K562 (cell line): ENCODE measurements at regions not wholly inside any gene's neighbourhood (a gene's known extent, or its start where the extent isn't known, plus 50 kb on each side); places are given as distances from the start of the nearest gene placed in this dataset.

Experiments
- ATAC-seq: fragments of 200-7000 bp; cut with Tn5 transposase; 3 replicates; pipeline ENCODE4 v1.9.1; 2020; ENCODE audit warnings: moderate library complexity
- BruUV-seq: library from RNA; stranded (reverse); fragments of 400-500 nt; replicated peaks from 2 replicates; lab custom pipeline; 2021; lab: Mats Ljungman, UMichigan
- CTCF ChIA-PET: fragments of 300-600 bp; formaldehyde crosslinking; extraction: SDS; loops from one replicate; lab custom pipeline; 2021; ENCODE audit warnings: low intra/inter-chr PET ratio; lab: Yijun Ruan, JAX
- POLR2A ChIA-PET: fragments of 300-600, 350-650 bp; sonication (Branson Sonifier 250); formaldehyde crosslinking; extraction: SDS; loops from one replicate; lab custom pipeline; 2021; ENCODE audit warnings: antibody characterized with exemption, inconsistent platforms; lab: Yijun Ruan, JAX
- DNase-seq, 4 experiments: peaks; one replicate each; pipeline versions ENCODE4 v3.0.0 to v3.0.0-alpha.2; 2011 to 2018; ENCODE audit warnings: low spot score in 3 of 4, mixed read lengths in 3 of 4; ENCODE audit errors: extremely low read depth in 1 of 4
- FAIRE-seq: peaks from 2 replicates; lab custom pipeline; 2011; peaks lifted over from hg19 to GRCh38; lab: Jason Lieb, UNC
- H2AFZ ChIP-seq: 2 replicates; pipeline ENCODE4 v1.6.0; 2011; ENCODE audit warnings: low read depth, low read length, control low read depth, inconsistent platforms
- H3K27ac ChIP-seq: fragments of 200-600 bp; 3 replicates; pipeline ENCODE4 v1.8.0; 2011; ENCODE audit warnings: low read depth, mild to moderate bottlenecking, control low read depth, inconsistent platforms, low read length, moderate library complexity, mixed read lengths; ENCODE audit errors: extremely low read depth
- H3K27me3 ChIP-seq, 2 experiments: fragments of 300-600 bp in 1 of 2; 2 replicates in 1 of 2; 3 replicates in 1 of 2; pipeline versions ENCODE4 v1.6.0 to v1.8.0; 2011; ENCODE audit warnings: inconsistent platforms in 2 of 2, low read length in 2 of 2, mild to moderate bottlenecking in 1 of 2, mixed read lengths in 1 of 2, moderate library complexity in 1 of 2; ENCODE audit not compliant: control insufficient read depth in 2 of 2, insufficient read depth in 2 of 2
- H3K36me3 ChIP-seq: fragments of 300-600 bp; 3 replicates; pipeline ENCODE4 v1.8.0; 2011; ENCODE audit warnings: mild to moderate bottlenecking, low read length, inconsistent platforms; ENCODE audit not compliant: control insufficient read depth, insufficient read depth
- H3K4me1 ChIP-seq, 2 experiments: fragments of 200-600 bp in 1 of 2; replicated peaks in 1 of 2; 2 replicates in 1 of 2; 3 replicates in 1 of 2; pipeline versions ENCODE4 v1.5.1 to v1.8.0; 2011; ENCODE audit warnings: inconsistent platforms in 2 of 2, low read length in 2 of 2, mild to moderate bottlenecking in 1 of 2, mixed read lengths in 1 of 2, moderate library complexity in 1 of 2; ENCODE audit not compliant: control insufficient read depth in 2 of 2, insufficient read depth in 2 of 2
- H3K4me2 ChIP-seq: 2 replicates; pipeline ENCODE4 v1.6.1; 2011; ENCODE audit warnings: low read length, control low read depth, inconsistent platforms, mixed read lengths; ENCODE audit not compliant: insufficient read depth
- H3K4me3 ChIP-seq: fragments of 200-600 bp; sonication (generic), shearing (Covaris generic); 2 replicates; pipeline ENCODE4 v1.5.1; 2016; ENCODE audit warnings: control low read depth, inconsistent platforms
- H3K79me2 ChIP-seq: fragments of 200-600 bp; 3 replicates; pipeline ENCODE4 v1.8.0; 2011; ENCODE audit warnings: low read length, inconsistent platforms; ENCODE audit not compliant: control insufficient read depth, insufficient read depth
- H3K9ac ChIP-seq, 2 experiments: 2 replicates each; pipeline versions ENCODE4 v1.6.0 to v1.6.1; 2011; ENCODE audit warnings: low read depth in 2 of 2, low read length in 2 of 2, control low read depth in 1 of 2, inconsistent platforms in 1 of 2, mild to moderate bottlenecking in 1 of 2, mixed read lengths in 1 of 2; ENCODE audit not compliant: insufficient read depth in 1 of 2
- H3K9me1 ChIP-seq: one replicate; pipeline ENCODE4 v1.6.0; 2011; ENCODE audit warnings: inconsistent platforms, mild to moderate bottlenecking, low read length, moderate library complexity; ENCODE audit not compliant: control insufficient read depth, insufficient read depth
- H3K9me3 ChIP-seq: replicated peaks from 2 replicates; pipeline ENCODE4 v1.5.1; 2011; ENCODE audit warnings: low read depth, low read length, inconsistent platforms; ENCODE audit not compliant: control insufficient read depth, insufficient read depth
- H4K20me1 ChIP-seq: replicated peaks from 2 replicates; pipeline ENCODE4 v1.6.1; 2011; ENCODE audit warnings: low read length, inconsistent platforms, mixed read lengths; ENCODE audit not compliant: control insufficient read depth, insufficient read depth
- ATF7 ChIP-seq: fragments of 450-650 bp; IDR thresholded peaks from 2 replicates; pipeline ENCODE4 v1.7.1; 2014; ENCODE audit warnings: mild to moderate bottlenecking, moderate library complexity
- BACH1 ChIP-seq: fragments of 200-800 bp; sonication (Bioruptor generic); IDR thresholded peaks from 2 replicates; pipeline ENCODE4 v1.6.1; 2016; ENCODE audit warnings: missing genetic modification characterization, missing compliant biosample characterization
- HDAC3 ChIP-seq: fragments of 450-650 bp; IDR thresholded peaks from 2 replicates; pipeline ENCODE4 v1.6.1; 2018; ENCODE audit warnings: borderline replicate concordance, mild to moderate bottlenecking, moderate library complexity; ENCODE audit not compliant: partially characterized antibody
- KAT7 ChIP-seq: sonication (generic); formaldehyde crosslinking; IDR thresholded peaks from 2 replicates; pipeline ENCODE4 v1.8.0; 2022; ENCODE audit warnings: missing genetic modification reagents, mild to moderate bottlenecking, borderline replicate concordance
- MAX ChIP-seq: sonication (generic); formaldehyde crosslinking; IDR thresholded peaks from 2 replicates; pipeline ENCODE4 v1.9.0; 2022; ENCODE audit warnings: mild to moderate bottlenecking, missing genetic modification reagents
- PRDM10 ChIP-seq: fragments of 450-650 bp; IDR thresholded peaks from 2 replicates; pipeline ENCODE4 v1.6.1; 2018; ENCODE audit not compliant: partially characterized antibody
- ZFP1 ChIP-seq: fragments of 450-650 bp; formaldehyde crosslinking; IDR thresholded peaks from 2 replicates; pipeline ENCODE4 v1.4.0; 2020; ENCODE audit warnings: mild to moderate bottlenecking, mixed read lengths
- ZNF224 ChIP-seq: sonication (generic); formaldehyde crosslinking; IDR thresholded peaks from 2 replicates; pipeline ENCODE4 v1.8.0; 2022; ENCODE audit warnings: mild to moderate bottlenecking, missing genetic modification reagents
- ZNF668 ChIP-seq: fragments of 250-450 bp; sonication (Bioruptor Pico); IDR thresholded peaks from 2 replicates; pipeline ENCODE4 v1.8.0; 2022; ENCODE audit warnings: mild to moderate bottlenecking, inconsistent platforms
- ZNF75A ChIP-seq: fragments of 450-650 bp; formaldehyde crosslinking; IDR thresholded peaks from 2 replicates; pipeline ENCODE4 v1.4.0; 2020; ENCODE audit warnings: mild to moderate bottlenecking
- WGBS: fragments of 100-300 bp; shearing (Covaris generic); methylation state at CpG from one replicate; pipeline ENCODE4 v1.1.6; 2016; ENCODE audit warnings: low coverage, mixed read lengths; ENCODE audit not compliant: insufficient coverage; ENCODE audit errors: missing lambda C conversion rate; 5-methylcytosine and 5-hydroxymethylcytosine counted together
- in situ Hi-C: fragments of 300-500 bp; cut with MboI; formaldehyde crosslinking; loops from 4 replicates; pipeline ENCODE4 v1.15.0; 2018; ENCODE audit warnings: inconsistent platforms, mixed read lengths
- intact Hi-C: fragments of 100-400 bp; cut with micrococcal nuclease; formaldehyde crosslinking; loops from 2 replicates; pipeline ENCODE4 v1.14.2; 2022

DNA sequence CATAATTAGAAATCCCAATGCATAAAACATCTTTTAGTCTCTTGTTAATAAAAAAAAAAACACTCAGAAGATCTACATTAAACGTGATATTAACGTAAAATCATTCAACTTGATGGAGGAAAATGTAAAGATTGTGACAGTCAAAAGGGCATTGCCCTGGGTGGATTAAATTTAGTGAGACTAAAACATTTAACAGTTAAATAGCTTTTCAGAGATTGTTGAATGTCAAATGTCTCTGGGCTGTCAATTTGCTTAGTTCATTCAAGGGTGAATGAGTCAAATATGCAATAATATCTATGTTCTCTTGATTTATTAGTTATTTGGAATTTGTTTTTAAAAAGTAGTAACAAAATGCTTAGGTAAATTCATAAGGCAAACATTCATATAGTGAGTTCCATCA is 836.6 kb upstream of the PCDH10 start:
- in situ Hi-C loops (no loop called here), intact Hi-C loops (no loop called here)
- no peak overlapping the region for H3K27ac ChIP-seq
- WGBS, result 0% methylated on average over 2 of the region's 2 CpGs
- H3K4me3 ChIP-seq, result no peak overlapping the region
- ChIA-PET CTCF (no interaction called here), POLR2A (no interaction called here)
- ATAC-seq (no peak), DNase-seq (no peak), FAIRE-seq (no peak)
- TF ChIP-seq ZNF668 (CRISPR knock-in tag) (no peak), ATF7 (no peak), MAX (CRISPR knock-in tag) (no peak), PRDM10 (no peak), ZFP1 (CRISPR knock-in tag) (no peak), KAT7 (CRISPR knock-in tag) (no peak), ZNF224 (CRISPR knock-in tag) (no peak), HDAC3 (no peak), ZNF75A (no peak), BACH1 (tag) (no peak)
- H3K79me2 ChIP-seq, result no peaks in the 10 kb centered on the region
- no peaks in the 10 kb centered on the region for H3K9me3 ChIP-seq
- H3K9ac ChIP-seq, result no peak overlapping the region
- H3K4me1 ChIP-seq, result no peaks in the 10 kb centered on the region
- no peaks in the 10 kb centered on the region for H4K20me1 ChIP-seq
- H3K9me1 ChIP-seq, result no peaks in the 10 kb centered on the region
- H3K36me3 ChIP-seq, result no peaks in the 10 kb centered on the region
- H2AFZ ChIP-seq, result no peak overlapping the region
- H3K4me2 ChIP-seq, result no peak overlapping the region
- H3K27me3 ChIP-seq, result no peaks in the 10 kb centered on the region
- no TSS peak for BruUV-seq
